ENCODE measurements at regions not wholly inside any gene's neighbourhood (a gene's known extent, or its start where the extent isn't known, plus 50 kb on each side); places are given as distances from the start of the nearest gene placed in this dataset.

DNA sequence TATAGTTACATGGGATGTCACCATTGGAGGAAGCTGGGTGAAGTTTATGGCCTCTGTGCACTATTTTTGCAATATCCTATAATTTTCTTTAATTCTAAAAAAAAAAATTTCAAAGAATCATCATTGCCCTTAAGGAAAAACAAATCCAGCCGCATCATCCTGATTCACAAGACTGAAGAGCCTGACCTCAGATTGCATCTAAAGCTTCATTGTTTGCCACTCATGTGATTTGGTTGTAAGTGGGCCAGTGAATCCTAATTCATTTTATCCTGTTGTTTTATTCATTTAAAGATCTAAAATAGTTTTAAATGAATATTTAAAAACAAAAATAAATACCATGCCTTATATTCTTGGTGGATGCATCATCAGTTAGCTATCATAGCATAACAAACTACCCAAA, 504.5 kb downstream of the TBC1D4 start:
- no peak overlapping the region for H3K27ac ChIP-seq
- intact Hi-C loops (cut with DNase I), result no loop called here
- no peak overlapping the region for H3K4me3 ChIP-seq
- DNase-seq (no peak), ATAC-seq (no peak)
- H3K27me3 ChIP-seq (ENCODE audit: low read depth), result no peaks in the 10 kb centered on the region
- no peaks in the 10 kb centered on the region for H3K4me1 ChIP-seq
- no peaks in the 10 kb centered on the region for H3K36me3 ChIP-seq
- TF ChIP-seq CTCF (IDR thresholded peaks at IDR 0.05), result no peak
- H3K9me3 ChIP-seq, result no peaks in the 10 kb centered on the region

DNA sequence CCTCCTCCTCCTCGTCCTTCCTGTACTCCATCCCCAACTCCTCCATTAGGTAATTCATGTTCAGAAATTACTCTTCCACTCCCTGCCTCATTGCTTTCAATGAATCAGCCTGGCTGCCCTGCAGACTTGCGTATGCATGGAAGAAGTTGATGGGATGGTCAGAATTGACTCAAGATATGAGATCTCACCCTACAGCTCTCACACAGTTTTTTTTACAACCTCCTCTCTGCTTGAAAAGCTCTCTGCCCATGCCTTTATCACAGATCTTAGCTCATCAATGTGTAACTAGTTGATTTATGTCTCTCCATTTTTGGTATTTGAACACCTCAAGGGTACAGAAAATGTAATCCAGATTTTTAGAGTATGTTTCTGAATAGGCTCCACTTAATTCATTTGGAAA, 506.9 kb downstream of the TBC1D4 start:
- Histone ChIP-seq H3K9me3 (no peaks in the 10 kb centered on the region), H3K27ac (no peak overlapping the region), H3K4me3 (no peak overlapping the region), H3K27me3 (ENCODE audit: low read depth) (no peaks in the 10 kb centered on the region), H3K4me1 (no peaks in the 10 kb centered on the region), H3K36me3 (no peaks in the 10 kb centered on the region)
- DNase-seq, result no peak
- intact Hi-C loops (cut with DNase I), result no loop called here
- ATAC-seq, result no peak
- TF ChIP-seq CTCF (IDR thresholded peaks at IDR 0.05), result no peak

DNA sequence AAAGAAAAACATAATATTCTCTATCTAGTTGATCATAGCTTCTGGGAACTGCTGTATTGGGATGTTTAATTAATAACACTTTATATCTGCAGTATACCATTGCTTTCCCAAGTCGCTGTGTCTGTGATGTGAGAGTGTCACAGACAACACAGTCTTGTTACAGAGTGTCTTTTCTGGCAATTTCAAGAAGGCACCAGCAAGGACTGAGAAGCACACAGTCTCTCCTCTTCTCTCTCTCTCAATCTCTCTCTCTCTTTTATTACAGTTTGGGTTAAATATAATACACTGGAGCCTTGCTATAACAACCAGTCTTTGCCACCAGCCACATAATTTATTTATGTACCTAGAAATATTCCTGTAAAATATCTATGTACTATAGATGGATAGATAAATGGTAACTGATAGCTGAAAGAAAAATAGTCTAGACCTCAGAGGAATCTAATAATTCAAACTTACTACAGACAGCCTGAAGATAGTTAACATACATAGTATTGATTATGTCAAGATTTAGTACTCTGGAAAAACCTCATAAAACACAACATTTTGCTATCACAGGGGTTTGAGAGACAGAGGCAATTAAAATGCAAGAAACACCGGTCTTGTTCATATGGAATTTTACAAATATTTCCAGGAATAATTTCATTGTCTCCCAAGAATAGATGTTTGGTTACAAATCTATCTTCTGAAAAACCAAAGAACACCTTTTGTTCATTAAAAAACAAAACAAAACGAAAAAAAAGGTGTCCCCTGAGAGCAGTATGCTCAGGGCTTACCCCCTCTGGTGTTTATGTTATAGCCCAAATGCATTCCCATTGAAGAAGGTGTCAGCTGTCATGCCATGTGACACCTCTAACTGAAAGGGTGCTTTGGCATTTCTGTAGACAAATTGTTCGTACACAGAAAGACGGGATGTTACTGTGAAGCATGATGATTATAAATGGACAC, 507.8 kb downstream of the TBC1D4 start:
- no peak for DNase-seq
- Histone ChIP-seq H3K4me3 (no peak overlapping the region), H3K27ac (no peak overlapping the region), H3K27me3 (ENCODE audit: low read depth) (no peaks in the 10 kb centered on the region), H3K36me3 (no peaks in the 10 kb centered on the region), H3K4me1 (no peaks in the 10 kb centered on the region), H3K9me3 (no peaks in the 10 kb centered on the region)
- intact Hi-C loops (cut with DNase I), result no loop called here
- TF ChIP-seq CTCF (IDR thresholded peaks at IDR 0.05), result no peak
- ATAC-seq, result no peak

DNA sequence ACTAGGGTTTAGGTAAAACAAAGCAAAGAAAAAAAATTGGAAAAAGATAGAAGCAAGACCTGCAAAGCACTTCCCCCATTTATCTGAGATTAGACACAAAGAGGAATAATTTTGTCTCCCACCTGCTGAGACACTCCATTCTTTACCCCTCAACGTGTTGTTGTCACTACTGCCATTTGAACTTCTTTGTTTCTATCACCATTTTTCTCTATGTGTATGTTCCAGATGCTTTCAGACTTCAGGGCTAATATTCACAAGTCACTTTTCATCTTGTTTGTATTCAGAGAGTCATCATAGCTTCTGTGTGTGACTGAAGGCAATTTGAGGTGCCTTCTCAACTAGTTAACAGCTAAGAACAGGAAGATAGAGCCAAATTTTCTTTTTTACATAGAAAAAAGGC, 512.5 kb downstream of the TBC1D4 start:
- no peaks in the 10 kb centered on the region for H3K27me3 ChIP-seq (ENCODE audit: low read depth)
- no peaks in the 10 kb centered on the region for H3K9me3 ChIP-seq
- DNase-seq (no peak), ATAC-seq (no peak)
- TF ChIP-seq CTCF (IDR thresholded peaks at IDR 0.05), result no peak
- H3K36me3 ChIP-seq, result no peaks in the 10 kb centered on the region
- no peaks in the 10 kb centered on the region for H3K4me1 ChIP-seq
- no peak overlapping the region for H3K27ac ChIP-seq
- no peak overlapping the region for H3K4me3 ChIP-seq
- intact Hi-C loops (cut with DNase I), result no loop called here

GRCh38 chr13:74966814-74967424, 515.0 kb downstream of the TBC1D4 start:
- no peak for TF ChIP-seq CTCF (IDR thresholded peaks at IDR 0.05)
- ATAC-seq (no peak), DNase-seq (no peak)
- intact Hi-C loops (cut with DNase I), result no loop called here
- no peak overlapping the region for H3K27ac ChIP-seq
- no peaks in the 10 kb centered on the region for H3K4me1 ChIP-seq
- no peaks in the 10 kb centered on the region for H3K27me3 ChIP-seq (ENCODE audit: low read depth)
- no peak overlapping the region for H3K4me3 ChIP-seq
- H3K9me3 ChIP-seq, result no peaks in the 10 kb centered on the region
- no peaks in the 10 kb centered on the region for H3K36me3 ChIP-seq

All from lower lobe of right lung (tissue), 2 donors.